BJ (cell line): ENCODE measurements at regions not wholly inside any gene's neighbourhood (a gene's known extent, or its start where the extent isn't known, plus 50 kb on each side); places are given as distances from the start of the nearest gene placed in this dataset.

Experiments
- CTCF ChIA-PET: fragments of 350-600 bp; formaldehyde crosslinking; extraction: SDS; loops from one replicate; lab custom pipeline; 2021; ENCODE audit warnings: antibody characterized with exemption, inconsistent platforms; lab: Yijun Ruan, JAX
- POLR2A ChIA-PET: fragments of 300-600 bp; sonication (Branson Sonifier 250); formaldehyde crosslinking; extraction: SDS; loops from one replicate; lab custom pipeline; 2021; ENCODE audit warnings: antibody characterized with exemption; lab: Charles Lee
- DNase-seq: peaks from one replicate; pipeline ENCODE4 v3.0.0-alpha.2; 2011; ENCODE audit warnings: low read depth
- H3K27me3 ChIP-seq: 2 replicates; pipeline ENCODE4 v1.6.0; 2011; ENCODE audit warnings: low read length; ENCODE audit not compliant: control insufficient read depth, insufficient read depth
- H3K36me3 ChIP-seq: 2 replicates; pipeline ENCODE4 v1.5.1; 2011; ENCODE audit warnings: low read length; ENCODE audit not compliant: control insufficient read depth, insufficient read depth
- H3K4me3 ChIP-seq: 2 replicates; pipeline ENCODE4 v1.5.1; 2011; ENCODE audit warnings: low read depth, mild to moderate bottlenecking, control low read depth, low read length
- TF ChIP-seq, protein P1 (sequence below): IDR thresholded peaks from 2 replicates; pipeline ENCODE4 v1.5.1; 2011; ENCODE audit warnings: low read depth, mild to moderate bottlenecking, control low read depth, inconsistent platforms, low read length, moderate library complexity; ENCODE audit not compliant: insufficient read depth

DNA sequence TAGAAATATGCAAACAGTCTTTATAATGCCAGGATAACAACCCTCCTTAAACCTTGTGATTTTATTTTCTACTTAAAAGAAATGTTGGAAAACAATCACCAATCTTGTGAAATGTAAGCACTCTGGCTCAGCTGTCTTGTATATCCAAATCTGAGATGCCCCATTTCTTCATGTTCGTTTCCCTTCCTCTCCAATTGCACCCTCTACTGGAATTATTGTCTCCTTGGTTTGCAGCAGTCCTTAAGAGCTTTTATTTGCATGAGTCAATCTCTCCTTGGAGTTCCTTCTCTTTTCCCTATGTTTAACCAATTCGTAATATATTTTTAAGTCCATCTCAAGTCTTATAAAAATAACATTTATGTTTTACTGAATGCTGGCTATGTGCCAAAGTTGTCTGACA lies 362.0 kb upstream of the CDH10 start:
- H3K36me3 ChIP-seq = no peaks in the 10 kb centered on the region
- ChIA-PET CTCF (no interaction called here), POLR2A (no interaction called here)
- no peaks in the 10 kb centered on the region for H3K27me3 ChIP-seq
- H3K4me3 ChIP-seq = no peak overlapping the region
- TF ChIP-seq, protein P1, sequence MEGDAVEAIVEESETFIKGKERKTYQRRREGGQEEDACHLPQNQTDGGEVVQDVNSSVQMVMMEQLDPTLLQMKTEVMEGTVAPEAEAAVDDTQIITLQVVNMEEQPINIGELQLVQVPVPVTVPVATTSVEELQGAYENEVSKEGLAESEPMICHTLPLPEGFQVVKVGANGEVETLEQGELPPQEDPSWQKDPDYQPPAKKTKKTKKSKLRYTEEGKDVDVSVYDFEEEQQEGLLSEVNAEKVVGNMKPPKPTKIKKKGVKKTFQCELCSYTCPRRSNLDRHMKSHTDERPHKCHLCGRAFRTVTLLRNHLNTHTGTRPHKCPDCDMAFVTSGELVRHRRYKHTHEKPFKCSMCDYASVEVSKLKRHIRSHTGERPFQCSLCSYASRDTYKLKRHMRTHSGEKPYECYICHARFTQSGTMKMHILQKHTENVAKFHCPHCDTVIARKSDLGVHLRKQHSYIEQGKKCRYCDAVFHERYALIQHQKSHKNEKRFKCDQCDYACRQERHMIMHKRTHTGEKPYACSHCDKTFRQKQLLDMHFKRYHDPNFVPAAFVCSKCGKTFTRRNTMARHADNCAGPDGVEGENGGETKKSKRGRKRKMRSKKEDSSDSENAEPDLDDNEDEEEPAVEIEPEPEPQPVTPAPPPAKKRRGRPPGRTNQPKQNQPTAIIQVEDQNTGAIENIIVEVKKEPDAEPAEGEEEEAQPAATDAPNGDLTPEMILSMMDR = no peak
- no peak for DNase-seq

DNA sequence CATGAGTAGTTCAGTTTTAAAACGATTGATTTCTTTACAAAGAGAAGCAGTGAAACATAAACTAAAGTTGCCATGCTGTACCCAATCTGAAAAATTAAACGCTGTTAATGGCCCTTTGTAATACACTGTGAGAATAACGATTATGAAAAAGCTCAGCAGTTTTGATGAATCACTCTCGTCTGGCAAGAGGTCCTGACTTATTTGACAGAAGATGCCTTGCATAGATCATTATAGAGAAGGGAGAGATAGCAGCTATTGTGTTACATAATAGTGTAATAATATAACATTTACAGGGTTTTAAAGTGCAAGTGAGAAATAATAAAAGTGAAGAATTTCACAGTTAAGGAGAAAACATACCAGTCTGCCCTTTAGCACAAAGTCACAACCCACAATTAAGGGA lies 361.5 kb upstream of the CDH10 start:
- TF ChIP-seq, protein P1 = no peak
- ChIA-PET POLR2A (no interaction called here), CTCF (no interaction called here)
- H3K27me3 ChIP-seq = no peaks in the 10 kb centered on the region
- no peak for DNase-seq
- no peaks in the 10 kb centered on the region for H3K36me3 ChIP-seq
- no peak overlapping the region for H3K4me3 ChIP-seq

DNA sequence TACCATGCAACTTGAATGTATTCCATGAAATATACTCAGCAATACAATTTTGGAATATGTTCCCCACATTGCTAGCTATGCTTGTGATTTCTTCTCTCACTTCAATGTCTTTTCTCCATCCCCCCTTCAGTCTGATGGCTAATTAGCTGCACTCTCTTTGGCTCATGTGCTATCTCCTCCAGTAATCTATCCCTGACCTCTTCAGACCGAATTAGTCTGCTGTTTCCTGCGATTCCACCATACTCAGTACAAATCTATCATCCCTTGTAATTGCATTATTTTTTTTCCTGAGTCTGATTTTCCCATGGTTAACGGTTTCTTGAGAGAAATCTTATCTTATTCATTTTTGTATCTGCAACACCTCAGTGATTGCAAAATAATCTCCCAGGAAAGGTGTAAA lies 360.7 kb upstream of the CDH10 start:
- ChIA-PET CTCF (no interaction called here), POLR2A (no interaction called here)
- Histone ChIP-seq H3K27me3 (no peaks in the 10 kb centered on the region), H3K36me3 (no peaks in the 10 kb centered on the region), H3K4me3 (no peak overlapping the region)
- TF ChIP-seq, protein P1 = no peak
- no peak for DNase-seq

DNA sequence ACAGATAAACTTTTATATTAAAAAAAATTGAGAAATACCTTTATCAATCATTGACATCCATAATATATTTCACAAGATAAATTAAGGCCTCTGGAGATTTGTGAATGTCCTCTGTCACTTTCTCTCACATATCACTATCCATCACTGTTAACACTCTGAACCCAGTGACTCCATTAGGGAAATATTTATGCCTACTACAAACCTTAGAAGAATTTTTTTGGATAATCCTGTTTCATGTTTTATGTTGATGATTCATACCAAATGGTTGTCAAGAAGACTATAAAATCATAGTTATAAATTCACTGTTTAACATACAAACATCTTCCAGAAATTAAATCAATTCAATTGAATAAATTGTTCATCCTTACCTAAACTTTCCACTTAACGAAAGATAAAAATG lies 357.6 kb upstream of the CDH10 start:
- Histone ChIP-seq H3K36me3 (no peaks in the 10 kb centered on the region), H3K27me3 (no peaks in the 10 kb centered on the region), H3K4me3 (no peak overlapping the region)
- CTCF ChIA-PET = no interaction called here
- DNase-seq = no peak
- TF ChIP-seq, protein P1 = no peak
- POLR2A ChIA-PET = no interaction called here

DNA sequence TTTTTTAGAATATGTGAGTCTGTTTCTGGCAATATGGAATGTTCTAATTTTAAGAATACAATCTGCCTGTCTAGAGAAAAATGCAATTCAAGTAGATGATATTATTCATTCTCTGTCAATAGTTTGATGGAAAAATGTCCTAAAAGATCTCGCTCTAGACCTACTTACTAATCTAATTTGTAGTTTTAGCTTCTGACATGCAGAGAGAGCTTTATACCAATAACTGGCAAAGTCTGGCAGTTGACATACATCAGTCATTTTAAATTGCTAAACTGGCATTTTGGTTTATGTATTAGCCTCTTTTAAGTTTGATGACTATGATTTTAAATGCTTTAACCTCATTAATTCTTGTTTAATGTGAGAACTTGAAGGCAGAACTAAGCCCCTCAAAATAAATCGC lies 355.0 kb upstream of the CDH10 start:
- TF ChIP-seq, protein P1 = no peak
- CTCF ChIA-PET = no interaction called here

More for the DNA sequence above, 355.0 kb upstream of the CDH10 start:
- POLR2A ChIA-PET = no interaction called here
- no peak for DNase-seq
- Histone ChIP-seq H3K36me3 (no peaks in the 10 kb centered on the region), H3K27me3 (no peaks in the 10 kb centered on the region), H3K4me3 (no peak overlapping the region)
